HFF-Myc (cell line): ENCODE measurements at regions not wholly inside any gene's neighbourhood (a gene's known extent, or its start where the extent isn't known, plus 50 kb on each side); places are given as distances from the start of the nearest gene placed in this dataset.

Source experiments
- DNase-seq: peaks from one replicate; pipeline ENCODE4 v3.0.0-alpha.2; 2011; ENCODE audit warnings: low read depth; ENCODE audit errors: extremely low read depth
- H3K4me3 ChIP-seq: replicated peaks from 2 replicates; pipeline ENCODE4 v1.5.1; 2011; ENCODE audit warnings: low read depth, mild to moderate bottlenecking, control low read depth, low read length
- CTCF ChIP-seq: IDR thresholded peaks from 2 replicates; pipeline ENCODE4 v1.5.1; 2012; ENCODE audit warnings: mild to moderate bottlenecking, low read depth, low read length, control low read depth; ENCODE audit errors: missing control alignments

GRCh38 chrY:19391922-19392321, 352.6 kb downstream of the KDM5D start:
- no peak for DNase-seq
- TF ChIP-seq CTCF, result no peak
- H3K4me3 ChIP-seq, result no peak overlapping the region

GRCh38 chrY:19365321-19365720, 379.2 kb downstream of the KDM5D start:
- DNase-seq, result no peak
- no peak overlapping the region for H3K4me3 ChIP-seq
- no peak for TF ChIP-seq CTCF

GRCh38 chrY:19357249-19357648, 387.3 kb downstream of the KDM5D start:
- no peak for TF ChIP-seq CTCF
- DNase-seq, result no peak
- no peak overlapping the region for H3K4me3 ChIP-seq

- no peak for DNase-seq
- no peak for TF ChIP-seq CTCF
- H3K4me3 ChIP-seq, result no peak overlapping the region
Measured at GRCh38 chrY:19356735-19357134, 387.8 kb downstream of the KDM5D start.

GRCh38 chrY:19354857-19355173, 389.7 kb downstream of the KDM5D start:
- DNase-seq, result no peak
- no peak overlapping the region for H3K4me3 ChIP-seq
- TF ChIP-seq CTCF, result no peak

- no peak for TF ChIP-seq CTCF
- DNase-seq, result no peak
- no peak overlapping the region for H3K4me3 ChIP-seq
Measured at GRCh38 chrY:19354061-19354856, 390.3 kb downstream of the KDM5D start.

GRCh38 chrY:19351616-19352015, 392.9 kb downstream of the KDM5D start:
- no peak for DNase-seq
- no peak overlapping the region for H3K4me3 ChIP-seq
- no peak for TF ChIP-seq CTCF
